ENCODE measurements at regions not wholly inside any gene's neighbourhood (a gene's known extent, or its start where the extent isn't known, plus 50 kb on each side); places are given as distances from the start of the nearest gene placed in this dataset.

DNA sequence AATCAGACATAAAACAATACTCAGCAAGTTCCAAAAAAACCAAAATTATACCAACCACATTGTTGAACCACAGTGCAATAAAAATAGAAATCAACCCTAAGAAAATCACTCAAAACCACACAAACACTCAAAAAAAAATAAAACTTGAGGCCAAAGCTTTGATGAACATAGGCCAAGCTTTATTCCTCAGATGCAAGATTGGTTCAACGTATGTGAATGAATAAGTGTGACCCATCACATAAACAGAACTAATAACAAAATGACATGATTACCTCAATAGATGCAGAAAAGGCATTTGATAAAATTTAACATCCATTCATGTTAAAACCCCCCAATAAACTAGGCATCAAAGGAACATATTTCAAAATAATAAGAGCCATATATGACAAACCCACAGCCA lies 506.1 kb upstream of the FZD8 start:
- DNase-seq = no peak

DNA sequence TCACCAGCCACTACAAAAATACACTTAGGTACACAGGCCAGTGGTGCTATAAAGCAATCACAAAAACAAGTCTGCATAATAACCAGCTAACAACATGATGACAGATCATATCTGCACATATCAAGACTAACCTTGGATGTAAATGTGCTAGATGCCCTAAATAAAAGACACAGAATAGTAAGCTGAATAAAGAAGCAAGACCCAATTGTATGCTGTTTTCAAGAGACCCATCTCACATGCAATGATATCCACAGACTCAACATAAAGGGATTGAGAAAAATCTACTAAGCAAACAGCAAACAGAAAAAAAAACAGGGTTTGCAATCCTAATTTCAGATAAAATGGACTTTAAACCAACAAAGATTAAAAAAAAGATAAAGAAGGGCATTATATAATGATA lies 505.4 kb upstream of the FZD8 start:
- DNase-seq = no peak

DNA sequence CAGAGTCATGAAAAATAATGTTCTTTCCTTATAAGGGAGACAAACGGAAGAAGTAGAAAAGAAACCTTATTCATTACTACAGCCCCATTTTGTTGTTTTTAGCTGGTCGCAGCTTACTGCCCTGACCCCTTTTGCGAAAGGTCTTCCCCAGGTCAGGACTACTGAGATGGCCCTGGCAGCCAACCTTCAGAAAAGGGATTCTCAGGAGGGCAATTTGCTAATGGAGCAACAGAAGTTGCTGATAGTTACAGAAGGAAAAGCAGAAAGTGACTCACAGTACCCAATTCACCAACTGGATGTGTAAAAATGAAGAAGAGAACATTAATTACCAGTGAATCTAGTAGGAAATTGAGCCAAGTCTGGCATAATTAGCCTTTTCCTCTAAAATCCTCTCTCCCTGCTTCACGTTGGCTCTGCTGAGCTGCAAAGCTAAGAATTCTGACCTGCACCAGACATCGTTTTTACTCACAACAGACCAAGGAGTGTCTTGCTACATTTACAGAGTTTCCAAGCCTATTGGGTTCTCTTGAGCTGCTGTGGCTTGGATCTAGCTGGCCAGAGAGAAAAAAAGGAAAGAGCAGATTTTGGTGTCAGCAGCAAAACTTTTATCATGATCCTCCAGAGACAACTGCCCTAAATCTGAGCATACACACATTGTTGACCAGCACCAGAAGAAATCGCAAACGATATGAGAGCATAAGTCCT lies 499.9 kb upstream of the FZD8 start:
- no peak for DNase-seq

DNA sequence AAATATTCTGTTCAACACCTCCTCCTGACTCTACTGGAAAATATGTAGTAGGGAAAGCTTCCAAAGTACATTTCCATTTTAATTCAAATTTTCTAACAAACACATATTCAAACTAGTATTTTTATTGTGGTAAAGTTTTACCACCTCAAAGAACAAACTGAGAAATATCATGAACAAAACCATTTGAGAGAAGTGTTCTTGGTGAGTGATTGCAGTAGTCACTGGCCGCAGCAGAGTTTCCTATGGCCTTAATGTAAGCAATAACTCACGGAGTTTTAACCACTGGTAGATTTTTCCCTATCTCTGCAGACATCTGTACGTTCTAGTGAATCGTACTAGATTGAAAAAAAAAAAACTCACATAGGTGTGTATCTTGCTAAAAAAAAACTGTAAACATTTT lies 487.0 kb upstream of the FZD8 start:
- no peak for DNase-seq

DNA sequence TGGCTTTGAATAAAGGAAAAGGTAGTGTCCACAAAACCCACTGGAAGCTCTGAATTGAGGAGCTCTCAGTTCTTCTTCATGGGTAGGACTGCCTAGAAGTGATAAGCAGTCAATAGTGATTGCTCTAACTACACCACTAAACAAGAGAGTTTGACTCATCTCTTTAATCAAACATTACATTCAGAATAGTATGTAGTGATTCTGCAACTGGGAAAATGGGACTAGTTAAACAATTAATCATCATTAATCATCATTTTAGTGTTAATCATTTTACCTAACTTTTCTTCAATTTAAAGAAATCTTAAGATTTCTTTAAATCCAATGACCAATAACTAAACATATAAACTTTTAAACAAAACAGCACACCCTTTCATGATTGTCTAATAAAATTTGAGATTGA lies 484.0 kb upstream of the FZD8 start:
- no peak for DNase-seq

DNA sequence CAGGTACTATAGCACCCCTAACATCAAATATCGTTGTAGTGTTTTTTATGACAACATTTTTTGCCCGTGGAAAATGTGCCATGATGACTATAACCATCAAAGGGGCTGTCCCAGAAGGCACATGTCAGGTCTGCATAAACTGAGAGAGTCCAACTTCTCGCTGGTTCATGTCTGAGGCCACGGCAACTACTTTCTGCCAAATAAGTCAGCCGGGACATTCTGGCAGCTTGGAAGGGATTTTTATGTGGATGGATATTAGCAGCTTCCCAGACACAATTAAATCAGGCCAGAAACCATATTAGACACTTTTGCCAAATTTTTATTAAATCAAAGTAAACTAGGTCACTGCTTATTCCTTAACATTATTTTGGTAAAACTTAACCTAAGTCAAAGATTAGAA lies 477.4 kb upstream of the FZD8 start:
- no peak for DNase-seq

DNA sequence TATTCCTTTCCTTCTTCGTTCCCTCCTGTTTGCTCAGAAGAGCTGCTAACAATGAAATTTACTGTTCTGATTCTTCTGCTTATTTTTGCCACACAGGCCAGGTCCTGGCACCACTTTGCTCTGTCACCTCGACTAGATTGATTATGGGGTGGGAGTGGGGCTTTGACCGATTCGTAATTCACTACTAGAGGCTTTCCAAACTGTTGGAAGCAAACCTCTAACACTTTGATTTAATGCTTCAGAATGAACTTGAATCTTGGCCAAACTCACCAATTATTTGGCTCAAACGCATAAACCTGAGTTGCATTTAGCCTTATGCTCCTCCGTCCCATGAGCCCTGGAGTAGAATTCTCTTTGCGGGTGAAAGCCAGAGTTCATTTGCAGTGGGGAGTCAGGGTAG lies 476.2 kb upstream of the FZD8 start:
- DNase-seq = no peak

DNA sequence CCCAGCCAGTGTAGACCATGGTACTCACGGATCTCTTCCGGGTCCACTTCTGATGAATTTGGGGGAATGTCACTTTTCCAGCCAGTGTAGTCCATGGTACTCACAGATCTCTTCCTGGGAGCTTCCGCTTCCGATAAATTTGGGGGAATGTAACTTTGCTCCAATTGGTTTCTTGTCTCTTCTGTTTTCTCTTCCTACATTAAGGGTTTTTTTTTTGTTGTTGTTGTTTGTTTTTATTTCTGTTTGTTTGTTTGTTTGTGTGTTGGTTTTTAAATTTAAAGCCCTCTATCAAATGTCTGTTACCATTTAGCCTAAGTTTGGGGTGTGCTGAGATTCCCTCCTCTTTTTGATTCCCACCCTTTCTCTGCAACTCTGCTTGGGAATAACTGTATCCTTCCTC lies 475.8 kb upstream of the FZD8 start:
- no peak for DNase-seq

DNA sequence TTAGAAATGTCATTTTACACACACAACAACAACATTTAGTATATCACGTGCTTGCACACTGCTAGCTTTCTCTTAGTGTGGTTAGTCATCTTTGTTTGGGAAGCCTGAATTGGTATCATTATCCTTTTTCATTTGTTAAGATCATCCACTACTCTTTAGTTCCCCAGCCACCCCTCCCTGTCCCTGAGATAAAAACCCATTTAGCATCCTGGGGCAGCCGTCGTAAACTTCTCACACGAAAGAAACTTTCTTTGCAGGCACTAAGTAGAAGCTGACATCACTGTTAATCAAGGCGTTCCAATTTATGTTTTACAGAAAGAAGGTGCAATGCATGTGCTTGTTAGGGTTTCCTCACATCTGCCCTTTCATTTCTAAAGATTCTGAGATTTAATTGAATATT lies 475.1 kb upstream of the FZD8 start:
- DNase-seq = no peak

DNA sequence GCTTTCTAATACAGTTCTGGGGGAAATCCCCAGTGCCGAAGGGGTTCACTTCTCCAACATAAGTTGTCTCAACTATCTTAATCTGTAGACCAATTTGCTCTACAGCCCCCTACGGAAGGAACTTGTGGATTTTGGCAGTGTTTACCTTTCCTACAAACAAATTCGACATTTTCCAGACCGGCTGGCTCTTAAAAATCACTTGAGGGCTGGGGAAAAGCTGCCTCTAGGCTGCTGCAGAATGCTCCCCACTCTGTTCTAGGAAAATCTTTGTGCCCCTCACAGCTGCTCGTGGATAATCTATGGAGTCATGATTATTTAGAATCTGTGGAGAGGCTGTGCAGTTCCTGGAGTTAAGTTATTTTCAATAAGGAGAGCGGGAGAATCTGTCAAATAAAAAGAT lies 474.6 kb upstream of the FZD8 start:
- DNase-seq = no peak

DNA sequence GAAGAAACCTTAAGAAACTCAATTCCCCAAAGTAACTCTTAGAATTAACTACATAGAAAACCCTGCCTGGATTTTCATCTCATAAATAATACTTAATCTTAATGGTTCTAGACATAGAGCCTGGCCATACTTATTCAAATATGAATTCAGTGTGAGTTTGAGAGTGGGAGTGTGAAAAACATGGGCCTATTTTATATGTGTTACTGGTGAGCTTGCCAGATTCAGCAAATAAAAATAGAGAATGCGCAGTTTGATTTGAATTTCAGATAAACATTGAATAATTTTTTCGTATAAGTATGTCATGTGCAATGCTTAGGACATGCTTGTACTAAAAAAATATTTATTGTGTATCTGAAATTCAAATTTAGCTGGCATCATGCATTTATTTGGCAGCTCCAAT lies 473.9 kb upstream of the FZD8 start:
- no peak for DNase-seq

DNA sequence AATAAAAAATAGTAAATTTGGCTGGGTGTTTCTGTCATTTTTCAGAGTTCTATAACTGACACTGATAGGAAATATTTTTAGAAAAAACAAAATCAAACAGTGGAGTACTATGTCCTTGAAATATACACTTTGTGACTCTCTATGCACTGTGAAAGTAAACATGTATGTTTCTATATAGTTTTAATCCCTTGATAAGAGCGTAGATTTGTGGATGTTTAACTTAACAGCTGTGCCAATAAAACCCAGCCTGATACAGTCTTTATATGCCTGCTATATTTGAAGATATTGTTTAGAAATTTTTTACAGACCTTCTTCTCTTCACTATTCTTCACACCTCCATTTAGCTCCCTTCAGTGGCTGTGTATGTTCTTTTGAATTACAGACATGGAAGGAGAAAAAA lies 473.3 kb upstream of the FZD8 start:
- DNase-seq = no peak

DNA sequence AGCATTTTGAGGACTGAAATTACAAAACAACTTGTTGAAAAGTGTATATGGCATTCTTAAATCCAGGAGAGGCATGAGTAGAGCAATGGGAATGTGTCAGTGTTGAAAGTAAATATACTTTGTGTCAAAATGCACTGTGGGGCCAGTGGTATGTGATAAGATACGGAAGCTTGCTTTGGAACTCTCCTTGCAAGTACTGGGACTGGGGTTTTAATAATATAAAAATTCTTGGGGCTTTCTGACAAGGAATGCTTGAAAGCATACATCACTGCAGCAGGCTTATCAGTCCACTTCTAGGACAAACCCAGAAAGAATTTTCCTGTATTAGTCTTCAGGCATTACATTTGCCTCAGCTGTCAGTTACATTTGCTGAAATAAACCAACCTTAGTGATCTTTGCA lies 472.8 kb upstream of the FZD8 start:
- no peak for DNase-seq

DNA sequence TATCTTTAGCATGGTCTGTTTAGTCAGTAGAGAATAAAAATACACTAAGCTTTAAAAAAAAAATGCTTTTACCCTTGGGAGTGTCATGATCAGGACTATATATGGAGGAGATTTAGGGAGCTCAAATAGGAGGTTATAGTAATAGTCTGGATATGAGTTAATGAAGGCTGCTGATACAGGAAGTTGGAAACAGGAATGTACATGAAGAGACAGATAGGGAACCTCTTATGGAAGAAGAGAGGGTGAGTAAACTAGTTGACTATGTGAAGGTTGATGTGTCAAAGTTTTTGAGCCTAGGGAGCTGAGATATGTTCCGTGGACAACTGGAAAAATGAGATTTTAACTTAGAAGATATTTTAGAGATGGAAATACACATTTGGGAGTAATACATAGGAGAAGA lies 472.0 kb upstream of the FZD8 start:
- no peak for DNase-seq

DNA sequence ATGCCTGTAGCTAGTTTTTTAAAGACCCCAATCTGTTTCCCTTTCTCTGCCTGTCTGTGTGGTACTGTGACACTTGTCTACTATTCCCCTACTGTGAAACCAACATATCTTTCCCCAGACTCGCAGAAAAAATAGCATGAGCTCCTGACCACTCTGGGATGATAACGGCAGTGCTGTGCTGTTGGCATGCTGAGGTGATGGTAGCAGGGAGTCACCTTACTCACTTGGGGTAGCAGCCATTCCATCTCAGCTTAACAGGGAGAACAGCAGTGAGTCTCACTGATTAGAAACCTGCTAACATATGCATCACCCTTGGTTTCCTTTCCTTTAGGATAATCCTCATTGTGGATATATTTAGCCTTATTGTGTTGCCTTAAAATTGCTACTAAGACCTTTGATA lies 469.6 kb upstream of the FZD8 start:
- no peak for DNase-seq

DNA sequence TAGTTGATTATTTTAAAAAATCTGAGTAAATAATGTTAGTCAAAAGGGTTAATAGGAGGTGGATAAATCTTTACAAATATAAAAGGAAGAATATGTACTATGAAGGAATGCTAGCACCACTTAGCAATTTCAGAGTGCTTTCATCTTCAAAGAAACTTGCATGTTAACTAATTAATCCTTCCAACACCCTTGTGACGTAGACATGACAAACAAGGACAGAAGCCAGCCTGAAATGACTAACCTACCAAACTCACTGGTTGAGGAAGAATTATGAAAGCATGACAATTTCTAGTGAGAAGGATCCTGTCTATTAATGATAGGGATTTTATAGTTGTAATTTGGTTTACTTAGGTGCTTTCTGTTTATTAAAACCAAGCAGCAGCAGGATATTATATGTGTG lies 468.0 kb upstream of the FZD8 start:
- no peak for DNase-seq

DNA sequence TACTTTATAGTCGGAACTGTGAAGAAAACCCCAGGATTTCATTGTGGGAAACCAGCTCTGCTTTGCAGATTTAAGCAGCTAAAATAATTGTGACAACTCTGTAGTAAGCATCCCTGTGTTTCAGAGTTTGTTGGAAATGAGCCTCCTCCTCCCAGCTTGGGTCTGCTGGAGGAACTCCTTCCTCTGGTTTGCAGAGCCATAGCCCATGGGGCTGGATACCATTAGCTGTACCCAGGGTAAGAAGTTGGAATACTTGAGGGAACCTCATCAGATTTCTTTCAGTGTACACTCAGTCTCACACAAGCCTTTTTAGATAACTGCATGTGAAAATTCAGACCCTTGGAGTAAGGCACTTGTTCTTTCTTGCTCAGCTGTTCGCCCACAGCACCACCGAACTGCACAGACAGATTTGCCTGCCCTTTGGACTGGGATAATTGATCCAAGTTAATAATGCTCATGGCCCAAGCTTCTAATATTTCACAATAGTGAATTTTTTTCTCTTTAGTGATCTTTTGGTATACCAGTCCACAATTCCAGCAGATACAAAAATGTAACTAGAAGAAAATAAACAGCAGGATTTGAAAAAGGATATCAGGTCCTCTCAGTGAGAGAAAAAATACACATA lies 467.4 kb upstream of the FZD8 start:
- DNase-seq = no peak

DNA sequence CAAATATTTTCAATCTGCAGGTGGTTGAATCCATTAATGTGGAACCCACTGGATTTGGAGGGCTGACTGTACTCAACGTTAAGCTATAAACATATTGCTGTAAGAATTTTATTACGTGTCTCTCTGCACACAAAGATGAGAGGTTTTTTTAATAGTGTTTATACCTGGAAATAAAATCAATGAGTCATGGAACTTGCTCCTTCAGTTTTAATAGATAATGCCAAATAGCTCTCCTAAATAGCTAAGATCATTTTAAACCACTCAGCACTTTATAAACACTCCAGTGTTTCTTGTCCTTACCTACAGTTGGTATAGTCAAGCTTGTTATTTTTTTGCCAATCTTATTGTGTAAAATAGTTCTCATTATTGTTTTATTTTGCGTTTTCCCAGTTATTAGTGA lies 455.6 kb upstream of the FZD8 start:
- no peak for DNase-seq

DNA sequence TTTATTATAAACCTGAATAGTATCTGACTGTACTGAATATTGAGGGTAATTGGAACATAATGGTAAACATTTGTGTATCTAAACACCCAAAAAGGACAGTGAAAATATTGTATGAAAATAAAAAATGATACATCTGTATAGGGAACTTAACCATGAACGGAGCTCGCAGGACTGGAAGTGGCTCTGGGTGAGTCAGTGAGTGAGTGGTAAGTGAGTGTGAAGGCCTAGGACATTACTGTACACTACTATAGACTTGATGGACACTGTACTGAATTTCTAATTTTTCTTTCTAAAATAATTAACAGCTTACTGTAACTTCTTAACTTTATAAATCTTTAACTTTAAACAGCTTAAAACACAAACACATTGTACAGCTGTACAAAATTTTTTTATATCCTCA lies 454.5 kb upstream of the FZD8 start:
- no peak for DNase-seq

DNA sequence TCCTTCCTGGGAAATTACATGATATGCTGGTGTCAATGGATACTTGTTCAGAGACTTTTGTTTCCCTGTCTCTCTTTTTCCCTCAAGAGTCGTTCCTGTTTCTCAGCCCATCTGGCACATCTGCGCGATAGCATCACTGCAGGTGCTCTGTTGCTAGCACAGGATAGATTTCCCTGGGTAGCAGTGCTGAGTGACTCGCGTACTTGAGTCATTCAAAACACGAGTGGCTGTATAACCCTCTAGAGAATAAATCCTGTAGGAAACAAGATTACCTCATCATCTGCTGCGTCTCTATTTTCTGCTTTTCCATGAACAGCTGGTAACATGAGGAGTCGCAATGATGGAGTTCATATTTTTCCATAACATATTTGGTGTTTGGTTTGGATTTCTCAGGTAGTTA lies 452.0 kb upstream of the FZD8 start:
- no peak for DNase-seq

DNA sequence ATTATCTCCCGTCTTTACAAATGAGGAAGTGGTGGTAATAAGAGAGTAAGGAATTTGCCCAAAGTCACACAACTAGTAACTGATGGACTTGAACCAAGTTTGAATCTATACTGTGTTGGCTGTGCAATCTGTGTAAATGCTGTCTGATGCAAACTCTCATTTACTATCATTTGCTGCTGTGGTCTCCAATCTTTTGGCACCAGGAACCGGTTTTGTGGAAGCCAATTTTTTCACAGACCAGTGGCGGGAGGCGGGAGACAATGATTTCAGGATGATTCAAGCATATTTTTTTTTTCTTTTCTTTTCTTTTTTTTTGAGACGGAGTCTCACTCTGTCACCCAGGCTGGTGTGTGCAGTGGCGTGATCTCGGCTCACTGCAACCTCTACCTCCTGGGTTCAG lies 450.0 kb upstream of the FZD8 start:
- no peak for DNase-seq

DNA sequence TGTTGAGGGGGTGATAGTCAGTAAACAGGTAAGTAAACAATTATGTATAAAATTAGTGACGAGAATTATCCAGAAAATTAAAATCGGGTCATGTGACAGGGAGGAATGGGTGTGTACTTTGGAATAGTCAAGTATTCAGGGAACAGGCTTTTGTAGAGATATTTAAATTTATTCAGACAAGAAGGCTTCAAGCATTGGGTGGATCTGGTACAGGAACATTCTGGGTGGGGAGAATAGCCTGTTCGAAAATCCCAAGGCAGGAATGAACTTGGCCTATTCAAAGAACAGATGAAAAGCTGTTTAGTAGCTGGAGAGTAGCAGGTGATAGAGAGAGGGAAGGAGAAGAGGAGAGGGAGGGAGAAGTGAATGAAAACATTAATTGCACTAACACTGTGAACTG lies 448.9 kb upstream of the FZD8 start:
- no peak for DNase-seq

DNA sequence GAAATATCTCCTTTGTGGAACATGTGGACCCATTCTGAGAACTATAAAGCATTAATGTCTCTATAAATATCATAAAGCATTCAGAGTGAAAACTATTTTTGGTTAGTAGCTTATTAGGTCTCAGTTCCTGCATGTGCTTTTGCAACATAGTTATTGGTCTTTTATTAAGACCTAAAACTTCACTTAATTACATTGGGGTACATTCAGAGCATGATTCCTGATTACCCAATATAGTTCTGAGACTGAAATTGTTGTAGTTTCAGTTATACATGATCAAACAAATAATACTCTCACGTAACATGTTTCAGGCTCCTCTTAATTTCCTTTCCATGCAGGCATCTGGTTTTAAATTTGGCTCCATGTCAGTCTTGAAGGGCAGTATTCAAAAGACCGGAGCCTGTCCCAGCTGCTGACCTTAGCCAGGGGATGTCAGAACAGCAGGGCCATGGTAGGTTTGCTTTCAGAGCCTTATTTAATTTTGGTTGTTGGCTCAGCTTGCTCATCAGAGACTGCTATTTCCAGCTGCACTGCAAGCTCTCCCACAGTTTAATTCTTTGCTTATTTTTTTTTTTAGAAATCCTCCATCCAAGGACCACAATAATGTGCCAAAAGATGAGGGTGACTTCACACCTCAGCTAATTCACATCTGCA lies 447.8 kb upstream of the FZD8 start:
- DNase-seq = peak; percentile 10
